ENCODE measurements at regions not wholly inside any gene's neighbourhood (a gene's known extent, or its start where the extent isn't known, plus 50 kb on each side); places are given as distances from the start of the nearest gene placed in this dataset.

- Histone ChIP-seq H3K4me3 (ENCODE audit: low read depth, low read length) (no peak overlapping the region), H3K27me3 (ENCODE audit: control insufficient read depth, insufficient read depth, low read length) (no peaks in the 10 kb centered on the region), H3K9me3 (ENCODE audit: control insufficient read depth, insufficient read depth, low read depth, low read length) (peaks cover 33% of the 10 kb centered on the region), H3K9ac (ENCODE audit: low read length) (no peak overlapping the region), H3K4me1 (ENCODE audit: control insufficient read depth, insufficient read depth, low read length) (no peaks in the 10 kb centered on the region), H3K36me3 (ENCODE audit: control insufficient read depth, insufficient read depth, low read length) (no peaks in the 10 kb centered on the region), H3K27ac (ENCODE audit: low read depth, low read length) (no peak overlapping the region)
These were observed 275.7 kb upstream of the NPSR1 start for GRCh38 chr7:34382166-34382893.

GRCh38 chr7:34385384-34385783 is 272.6 kb upstream of the NPSR1 start:
- Histone ChIP-seq H3K4me1 (ENCODE audit: control insufficient read depth, insufficient read depth, low read length) (no peaks in the 10 kb centered on the region), H3K9me3 (ENCODE audit: control insufficient read depth, insufficient read depth, low read depth, low read length) (peaks cover 32% of the 10 kb centered on the region), H3K27ac (ENCODE audit: low read depth, low read length) (no peak overlapping the region), H3K4me3 (ENCODE audit: low read depth, low read length) (no peak overlapping the region), H3K36me3 (ENCODE audit: control insufficient read depth, insufficient read depth, low read length) (no peaks in the 10 kb centered on the region), H3K9ac (ENCODE audit: low read length) (no peak overlapping the region), H3K27me3 (ENCODE audit: control insufficient read depth, insufficient read depth, low read length) (no peaks in the 10 kb centered on the region)

GRCh38 chr7:34389332-34390078 is 268.5 kb upstream of the NPSR1 start:
- Histone ChIP-seq H3K4me1 (ENCODE audit: control insufficient read depth, insufficient read depth, low read length) (peaks cover 12% of the 10 kb centered on the region), H3K27me3 (ENCODE audit: control insufficient read depth, insufficient read depth, low read length) (no peaks in the 10 kb centered on the region), H3K9me3 (ENCODE audit: control insufficient read depth, insufficient read depth, low read depth, low read length) (no peaks in the 10 kb centered on the region; the same call in 1 of the 2 replicates), H3K9ac (ENCODE audit: low read length) (no peak overlapping the region), H3K36me3 (ENCODE audit: control insufficient read depth, insufficient read depth, low read length) (no peaks in the 10 kb centered on the region), H3K4me3 (ENCODE audit: low read depth, low read length) (no peak overlapping the region), H3K27ac (ENCODE audit: low read depth, low read length) (no peak overlapping the region)

- Histone ChIP-seq H3K4me1 (ENCODE audit: control insufficient read depth, insufficient read depth, low read length) (peaks cover 18% of the 10 kb centered on the region), H3K36me3 (ENCODE audit: control insufficient read depth, insufficient read depth, low read length) (no peaks in the 10 kb centered on the region), H3K27me3 (ENCODE audit: control insufficient read depth, insufficient read depth, low read length) (no peaks in the 10 kb centered on the region), H3K4me3 (ENCODE audit: low read depth, low read length) (no peak overlapping the region), H3K9me3 (ENCODE audit: control insufficient read depth, insufficient read depth, low read depth, low read length) (no peaks in the 10 kb centered on the region), H3K27ac (ENCODE audit: low read depth, low read length) (no peak overlapping the region), H3K9ac (ENCODE audit: low read length) (no peak overlapping the region)
These were observed 267.9 kb upstream of the NPSR1 start for GRCh38 chr7:34390103-34390502.

- H3K27ac ChIP-seq (ENCODE audit: low read depth, low read length) = no peak overlapping the region
- H3K36me3 ChIP-seq (ENCODE audit: control insufficient read depth, insufficient read depth, low read length) = no peaks in the 10 kb centered on the region
- H3K9me3 ChIP-seq (ENCODE audit: control insufficient read depth, insufficient read depth, low read depth, low read length) = no peaks in the 10 kb centered on the region; the same call in 1 of the 2 replicates
- H3K9ac ChIP-seq (ENCODE audit: low read length) = no peak overlapping the region
- H3K4me3 ChIP-seq (ENCODE audit: low read depth, low read length) = no peak overlapping the region
- peaks cover 18% of the 10 kb centered on the region for H3K4me1 ChIP-seq (ENCODE audit: control insufficient read depth, insufficient read depth, low read length)
- no peaks in the 10 kb centered on the region for H3K27me3 ChIP-seq (ENCODE audit: control insufficient read depth, insufficient read depth, low read length)
These were observed 265.0 kb upstream of the NPSR1 start for GRCh38 chr7:34392972-34393371.

GRCh38 chr7:34396437-34397064 is 261.5 kb upstream of the NPSR1 start:
- no peaks in the 10 kb centered on the region for H3K27me3 ChIP-seq (ENCODE audit: control insufficient read depth, insufficient read depth, low read length)
- H3K36me3 ChIP-seq (ENCODE audit: control insufficient read depth, insufficient read depth, low read length) = no peaks in the 10 kb centered on the region
- H3K27ac ChIP-seq (ENCODE audit: low read depth, low read length) = no peak overlapping the region
- peaks cover 7% of the 10 kb centered on the region for H3K9me3 ChIP-seq (ENCODE audit: control insufficient read depth, insufficient read depth, low read depth, low read length)
- peaks cover 17% of the 10 kb centered on the region for H3K4me1 ChIP-seq (ENCODE audit: control insufficient read depth, insufficient read depth, low read length)
- H3K9ac ChIP-seq (ENCODE audit: low read length) = no peak overlapping the region
- no peak overlapping the region for H3K4me3 ChIP-seq (ENCODE audit: low read depth, low read length)

GRCh38 chr7:34401776-34402175 is 256.2 kb upstream of the NPSR1 start:
- no peaks in the 10 kb centered on the region for H3K4me1 ChIP-seq (ENCODE audit: control insufficient read depth, insufficient read depth, low read length)
- no peak overlapping the region for H3K4me3 ChIP-seq (ENCODE audit: low read depth, low read length)
- H3K9ac ChIP-seq (ENCODE audit: low read length) = no peak overlapping the region
- H3K9me3 ChIP-seq (ENCODE audit: control insufficient read depth, insufficient read depth, low read depth, low read length) = peaks cover 7% of the 10 kb centered on the region; the same call in 1 of the 2 replicates
- H3K27me3 ChIP-seq (ENCODE audit: control insufficient read depth, insufficient read depth, low read length) = no peaks in the 10 kb centered on the region
- H3K36me3 ChIP-seq (ENCODE audit: control insufficient read depth, insufficient read depth, low read length) = no peaks in the 10 kb centered on the region
- no peak overlapping the region for H3K27ac ChIP-seq (ENCODE audit: low read depth, low read length)

- Histone ChIP-seq H3K9me3 (ENCODE audit: control insufficient read depth, insufficient read depth, low read depth, low read length) (no peaks in the 10 kb centered on the region), H3K27me3 (ENCODE audit: control insufficient read depth, insufficient read depth, low read length) (no peaks in the 10 kb centered on the region), H3K27ac (ENCODE audit: low read depth, low read length) (no peak overlapping the region)
These were observed 251.0 kb upstream of the NPSR1 start for GRCh38 chr7:34406848-34407530.

GRCh38 chr7:34407586-34407985 is 250.4 kb upstream of the NPSR1 start:
- H3K4me3 ChIP-seq (ENCODE audit: low read depth, low read length) = no peak overlapping the region
- no peak overlapping the region for H3K9ac ChIP-seq (ENCODE audit: low read length)
- no peak overlapping the region for H3K27ac ChIP-seq (ENCODE audit: low read depth, low read length)
- no peaks in the 10 kb centered on the region for H3K4me1 ChIP-seq (ENCODE audit: control insufficient read depth, insufficient read depth, low read length)
- no peaks in the 10 kb centered on the region for H3K27me3 ChIP-seq (ENCODE audit: control insufficient read depth, insufficient read depth, low read length)
- no peaks in the 10 kb centered on the region for H3K9me3 ChIP-seq (ENCODE audit: control insufficient read depth, insufficient read depth, low read depth, low read length)
- H3K36me3 ChIP-seq (ENCODE audit: control insufficient read depth, insufficient read depth, low read length) = no peaks in the 10 kb centered on the region

More at GRCh38 chr7:34406848-34407530, 251.0 kb upstream of the NPSR1 start:
- no peaks in the 10 kb centered on the region for H3K36me3 ChIP-seq (ENCODE audit: control insufficient read depth, insufficient read depth, low read length)
- H3K4me1 ChIP-seq (ENCODE audit: control insufficient read depth, insufficient read depth, low read length) = no peaks in the 10 kb centered on the region
- H3K4me3 ChIP-seq (ENCODE audit: low read depth, low read length) = no peak overlapping the region
- no peak overlapping the region for H3K9ac ChIP-seq (ENCODE audit: low read length)

- no peaks in the 10 kb centered on the region for H3K27me3 ChIP-seq (ENCODE audit: control insufficient read depth, insufficient read depth, low read length)
- H3K9ac ChIP-seq (ENCODE audit: low read length) = no peak overlapping the region
- H3K27ac ChIP-seq (ENCODE audit: low read depth, low read length) = no peak overlapping the region
- H3K4me1 ChIP-seq (ENCODE audit: control insufficient read depth, insufficient read depth, low read length) = no peaks in the 10 kb centered on the region
- H3K9me3 ChIP-seq (ENCODE audit: control insufficient read depth, insufficient read depth, low read depth, low read length) = no peaks in the 10 kb centered on the region
- no peaks in the 10 kb centered on the region for H3K36me3 ChIP-seq (ENCODE audit: control insufficient read depth, insufficient read depth, low read length)
- H3K4me3 ChIP-seq (ENCODE audit: low read depth, low read length) = no peak overlapping the region
These were observed 240.2 kb upstream of the NPSR1 start for GRCh38 chr7:34417781-34418180.

Data from HUES6 (cell line).